ENCODE measurements at regions not wholly inside any gene's neighbourhood (a gene's known extent, or its start where the extent isn't known, plus 50 kb on each side); places are given as distances from the start of the nearest gene placed in this dataset.

DNA sequence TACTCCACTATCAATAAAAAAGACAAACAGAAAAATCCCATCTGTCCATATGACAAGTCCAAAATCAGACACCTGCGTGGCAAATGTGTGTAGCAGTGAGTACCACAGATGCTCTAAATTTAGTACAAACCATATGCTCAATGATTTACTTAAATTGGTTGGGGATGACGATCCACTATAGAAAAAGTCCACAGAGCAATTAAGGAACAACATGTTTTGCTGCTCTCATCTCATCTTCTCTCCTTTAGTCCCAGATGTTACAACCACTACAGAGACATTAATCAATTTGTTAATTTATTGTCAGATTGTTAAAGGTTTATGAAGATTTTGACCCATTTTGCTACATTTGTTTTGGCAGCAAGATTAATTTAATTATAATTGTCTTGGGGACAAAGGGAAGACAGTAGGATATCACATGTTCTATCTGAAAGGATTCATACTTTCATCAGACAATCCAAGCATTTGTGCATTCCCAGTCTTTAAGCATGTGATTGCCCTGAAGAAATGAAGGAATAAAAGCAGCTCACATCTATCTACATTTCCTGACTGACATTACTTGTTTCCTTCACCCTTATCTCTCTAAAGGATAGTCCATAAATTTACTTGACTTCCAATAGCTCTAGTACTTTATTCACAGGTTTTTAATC, 2268.1 kb downstream of the PCDH7 start:
- Histone ChIP-seq H3K27me3 (ENCODE audit: control insufficient read depth in 2 of 2, insufficient read depth in 2 of 2, low read length in 2 of 2) (no peaks in the 10 kb centered on the region), H3K36me3 (replicated peaks in 1 of 2; ENCODE audit: control insufficient read depth in 1 of 2, insufficient read depth in 2 of 2, low read length in 2 of 2) (no peaks in the 10 kb centered on the region), H3K4me2 (replicated peaks; ENCODE audit: extremely low read depth, low read length, poor library complexity, severe bottlenecking) (no peak overlapping the region), H3K4me1 (ENCODE audit: control insufficient read depth in 1 of 2, insufficient read depth in 2 of 2, low read length in 2 of 2) (no peaks in the 10 kb centered on the region), H3K9me3 (replicated peaks in 1 of 2; ENCODE audit: control insufficient read depth in 1 of 2, insufficient read depth in 1 of 2, low read length in 2 of 2) (no peaks in the 10 kb centered on the region), H3K4me3 (replicated peaks in 1 of 3; ENCODE audit: low read depth in 2 of 3, low read length in 3 of 3) (no peak overlapping the region), H2AFZ (ENCODE audit: insufficient read depth, low read depth, low read length, poor library complexity, severe bottlenecking) (no peak overlapping the region), H3K79me2 (ENCODE audit: insufficient read depth, low read length) (no peaks in the 10 kb centered on the region), H3K9ac (ENCODE audit: insufficient read depth, low read length, poor library complexity, severe bottlenecking) (no peak overlapping the region), H4K20me1 (ENCODE audit: insufficient read depth, low read length) (no peaks in the 10 kb centered on the region), H3K27ac (ENCODE audit: low read depth in 1 of 2, low read length in 2 of 2) (no peak overlapping the region)
- no peak overlapping the region for H3K27ac Mint-ChIP-seq
- intact Hi-C loops (cut with micrococcal nuclease), result no loop called here
- no peak for DNase-seq
- TF ChIP-seq CTCF (IDR thresholded peaks at IDR 0.05), result no peak
- H3K4me1 Mint-ChIP-seq, result no peaks in the 10 kb centered on the region
- H3K4me3 Mint-ChIP-seq, result no peak overlapping the region
- peaks cover 0 to 2% (median 0%) of the 10 kb centered on the region in 3 donors for H3K27me3 Mint-ChIP-seq (ENCODE audit: low read depth in 3 of 3)
- peaks cover 0 to under 1% (median 0%) of the 10 kb centered on the region in 7 donors for H3K9me3 Mint-ChIP-seq
- no CpG with 5 or more reads among the region's 2 CpGs for WGBS (ENCODE audit: insufficient coverage)
- H3K36me3 Mint-ChIP-seq, result no peaks in the 10 kb centered on the region

DNA sequence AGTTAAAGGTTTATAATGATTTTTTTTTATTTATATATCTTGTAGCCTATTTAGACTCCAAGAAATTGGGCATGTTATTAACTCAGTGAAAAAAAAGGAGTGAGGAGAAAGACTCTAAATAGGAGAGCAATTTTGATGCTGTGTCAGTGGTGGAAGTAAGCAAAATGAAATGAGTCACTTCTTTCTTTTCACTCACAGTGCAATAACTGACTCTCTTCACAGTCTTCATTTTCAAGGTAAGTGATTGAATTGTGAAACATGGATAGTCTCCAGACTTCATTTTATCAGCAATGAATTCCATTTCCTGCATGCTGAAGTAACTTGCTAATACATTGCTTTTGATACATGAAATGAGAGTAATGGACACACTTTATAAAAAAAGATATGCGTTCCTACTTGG, 2271.5 kb downstream of the PCDH7 start:
- Histone ChIP-seq H3K79me2 (ENCODE audit: insufficient read depth, low read length) (no peaks in the 10 kb centered on the region), H2AFZ (ENCODE audit: insufficient read depth, low read depth, low read length, poor library complexity, severe bottlenecking) (no peak overlapping the region), H3K36me3 (replicated peaks in 1 of 2; ENCODE audit: control insufficient read depth in 1 of 2, insufficient read depth in 2 of 2, low read length in 2 of 2) (no peaks in the 10 kb centered on the region), H3K27ac (ENCODE audit: low read depth in 1 of 2, low read length in 2 of 2) (no peak overlapping the region), H4K20me1 (ENCODE audit: insufficient read depth, low read length) (no peaks in the 10 kb centered on the region), H3K27me3 (ENCODE audit: control insufficient read depth in 2 of 2, insufficient read depth in 2 of 2, low read length in 2 of 2) (no peaks in the 10 kb centered on the region), H3K4me2 (replicated peaks; ENCODE audit: extremely low read depth, low read length, poor library complexity, severe bottlenecking) (no peak overlapping the region), H3K9ac (ENCODE audit: insufficient read depth, low read length, poor library complexity, severe bottlenecking) (no peak overlapping the region), H3K4me3 (replicated peaks in 1 of 3; ENCODE audit: low read depth in 2 of 3, low read length in 3 of 3) (no peak overlapping the region), H3K9me3 (replicated peaks in 1 of 2; ENCODE audit: control insufficient read depth in 1 of 2, insufficient read depth in 1 of 2, low read length in 2 of 2) (no peaks in the 10 kb centered on the region), H3K4me1 (ENCODE audit: control insufficient read depth in 1 of 2, insufficient read depth in 2 of 2, low read length in 2 of 2) (no peaks in the 10 kb centered on the region)
- no CpG with 5 or more reads among the region's 1 CpG for WGBS (ENCODE audit: insufficient coverage)
- H3K4me3 Mint-ChIP-seq, result no peak overlapping the region
- H3K27me3 Mint-ChIP-seq (ENCODE audit: low read depth in 3 of 3), result no peaks in the 10 kb centered on the region
- no peaks in the 10 kb centered on the region for H3K36me3 Mint-ChIP-seq
- TF ChIP-seq CTCF (IDR thresholded peaks at IDR 0.05), result no peak
- H3K27ac Mint-ChIP-seq, result no peak overlapping the region
- H3K9me3 Mint-ChIP-seq, result peaks cover 0 to 3% (median 0%) of the 10 kb centered on the region in 7 donors
- intact Hi-C loops (cut with micrococcal nuclease), result no loop called here
- H3K4me1 Mint-ChIP-seq, result no peaks in the 10 kb centered on the region
- no peak for DNase-seq
